ENCODE measurements at regions not wholly inside any gene's neighbourhood (a gene's known extent, or its start where the extent isn't known, plus 50 kb on each side); places are given as distances from the start of the nearest gene placed in this dataset.

GRCh38 chr2:18345848-18346247 is 214.6 kb downstream of the RDH14 start:
- TF ChIP-seq CTCF (IDR thresholded peaks at IDR 0.05): no peak
- TF ChIP-seq POLR2A (IDR thresholded peaks at IDR 0.05): no peak
- TF ChIP-seq POLR2AphosphoS5 (IDR thresholded peaks at IDR 0.05): no peak

Measured in suprapubic skin (tissue), 4 donors.